GM21723 (cell line): ENCODE measurements at regions not wholly inside any gene's neighbourhood (a gene's known extent, or its start where the extent isn't known, plus 50 kb on each side); places are given as distances from the start of the nearest gene placed in this dataset.
"Not testable (repeated sequence)": the region's sequence is repeated elsewhere in the genome, so short reads cannot be mapped to it uniquely, and the experiment has no call there.

Experiments
- ATAC-seq: cut with Tn5 transposase; IDR thresholded peaks from one replicate; pipeline ENCODE4 v1.9.1; 2021; ENCODE audit warnings: mild to moderate bottlenecking, moderate library complexity; ENCODE audit not compliant: unreplicated experiment

DNA sequence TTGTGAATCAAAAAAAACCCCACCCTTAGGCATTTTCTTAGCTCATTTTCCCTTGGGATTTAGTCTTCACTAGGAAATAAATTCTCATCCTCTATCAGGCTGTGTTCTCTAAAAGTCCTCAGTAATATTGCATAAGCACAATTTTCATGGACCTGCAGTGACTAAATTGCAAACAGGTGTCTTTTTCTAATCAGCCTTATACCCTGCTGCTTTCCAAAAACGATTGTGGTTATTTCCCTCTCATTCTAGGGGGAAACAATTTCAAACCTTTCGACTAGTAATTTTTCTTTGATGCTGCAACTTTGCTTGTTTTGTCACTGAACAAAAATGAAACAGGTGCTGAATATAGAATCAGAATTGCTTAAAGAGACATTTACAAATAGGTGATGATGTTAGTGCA lies 549.9 kb downstream of the PDHA2 start:
- ATAC-seq, result no peak

DNA sequence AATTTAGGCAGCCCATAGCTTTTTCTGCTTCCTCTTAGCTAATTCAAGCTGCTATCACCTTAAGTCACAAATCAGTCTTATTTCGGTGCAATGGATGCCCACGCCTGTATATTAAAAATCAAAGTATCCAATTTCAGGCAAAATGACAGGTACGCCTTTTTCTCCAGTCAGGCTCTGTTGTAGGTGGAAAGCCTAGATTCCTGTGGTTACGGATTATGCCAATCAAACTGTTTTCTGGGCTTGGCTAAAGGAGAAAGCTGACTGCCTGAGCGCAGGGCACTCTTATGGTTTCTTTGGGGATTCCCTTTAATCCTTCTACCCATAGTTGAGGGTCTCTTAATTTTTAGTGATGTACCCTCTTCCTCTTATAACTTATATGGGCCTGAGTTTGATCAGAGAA lies 550.5 kb downstream of the PDHA2 start:
- no peak for ATAC-seq

DNA sequence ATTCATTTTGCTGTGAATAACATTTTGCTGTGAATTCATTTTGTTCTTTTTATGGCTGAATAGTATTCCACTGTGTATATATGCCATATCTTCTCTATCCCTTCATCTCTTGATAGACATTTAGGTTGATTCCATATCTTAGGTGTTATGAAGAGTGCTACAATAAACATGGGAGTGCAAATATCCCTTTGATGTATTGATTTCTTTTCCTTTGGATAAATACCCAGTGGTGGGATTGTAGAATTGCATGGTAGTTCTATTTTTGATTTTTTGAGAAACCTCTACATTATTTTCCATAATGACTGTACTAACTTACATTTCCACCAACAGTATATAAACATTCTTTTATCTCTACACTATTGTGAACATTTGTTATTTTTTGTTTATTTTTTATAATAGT lies 555.9 kb downstream of the PDHA2 start:
- no peak for ATAC-seq

DNA sequence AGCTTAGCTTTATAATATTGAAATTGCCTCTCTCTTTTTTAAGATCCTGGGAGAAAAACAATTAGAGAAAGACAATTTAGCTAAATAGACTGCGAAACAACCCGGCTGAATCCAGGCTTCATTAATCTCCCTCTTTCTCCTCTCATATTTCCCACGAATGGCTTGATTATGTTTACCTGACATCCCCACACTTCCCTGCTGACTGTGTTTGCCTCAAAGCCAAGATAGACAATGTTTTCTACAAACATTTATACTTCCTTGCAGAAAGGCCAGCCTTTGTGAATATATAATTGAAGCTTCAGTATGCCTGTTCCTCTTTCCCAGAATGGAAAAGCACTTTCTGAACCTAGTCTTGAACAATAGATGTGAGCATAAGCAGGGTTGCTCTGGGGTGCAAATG lies 566.8 kb downstream of the PDHA2 start:
- ATAC-seq, result no peak

DNA sequence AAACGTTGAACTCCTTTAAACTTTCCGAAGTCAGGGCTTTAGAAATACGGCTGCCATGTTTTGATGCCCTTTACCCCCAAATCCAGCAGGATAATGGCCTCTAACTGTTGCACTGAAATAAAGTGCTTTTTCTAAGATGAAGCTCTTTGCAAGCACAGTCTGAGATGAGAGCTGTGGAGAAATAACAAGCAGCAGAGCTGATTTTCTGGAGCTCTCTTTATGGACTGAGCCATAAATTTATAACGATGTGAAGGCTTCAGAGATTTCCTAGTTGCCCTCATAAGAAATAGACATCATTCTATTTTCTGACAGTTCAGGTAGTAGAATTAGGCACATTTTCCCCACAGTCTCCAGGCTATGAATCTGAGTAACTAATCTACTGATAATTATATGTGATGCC lies 567.3 kb downstream of the PDHA2 start:
- ATAC-seq, result no peak

DNA sequence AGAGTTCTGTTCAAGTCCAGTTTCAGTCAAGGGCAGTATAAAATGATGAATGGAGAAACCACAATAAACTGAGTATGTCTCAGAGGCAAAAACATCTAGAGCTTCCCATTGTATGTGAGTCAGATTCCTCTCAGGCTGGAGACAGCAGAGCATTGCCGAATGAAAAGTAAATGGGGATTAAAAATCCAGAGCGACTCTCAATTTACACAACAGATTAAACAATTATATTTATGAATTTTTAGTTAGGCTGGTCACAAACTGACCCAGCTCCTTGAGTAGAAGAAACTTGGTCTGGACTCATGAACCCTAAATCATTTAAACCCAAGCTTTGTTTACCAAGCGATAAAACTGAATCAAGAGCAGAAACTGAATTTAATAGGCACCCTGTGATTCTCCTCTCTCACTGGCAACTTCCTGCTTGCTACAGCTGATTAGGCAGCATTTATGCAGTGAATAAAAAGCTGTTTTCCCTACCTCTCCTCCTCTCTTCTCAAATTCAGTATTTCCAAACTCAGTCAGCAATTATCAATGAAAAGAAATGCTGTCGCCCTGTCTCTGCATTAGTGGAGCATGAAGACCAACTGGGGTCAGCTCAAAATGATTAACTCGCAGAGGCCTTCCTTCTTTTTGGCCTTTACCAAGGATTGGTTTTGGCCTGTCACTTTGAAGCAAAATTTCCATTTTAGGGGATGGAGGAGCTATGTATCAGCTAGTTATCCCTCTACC lies 568.0 kb downstream of the PDHA2 start:
- no peak for ATAC-seq

DNA sequence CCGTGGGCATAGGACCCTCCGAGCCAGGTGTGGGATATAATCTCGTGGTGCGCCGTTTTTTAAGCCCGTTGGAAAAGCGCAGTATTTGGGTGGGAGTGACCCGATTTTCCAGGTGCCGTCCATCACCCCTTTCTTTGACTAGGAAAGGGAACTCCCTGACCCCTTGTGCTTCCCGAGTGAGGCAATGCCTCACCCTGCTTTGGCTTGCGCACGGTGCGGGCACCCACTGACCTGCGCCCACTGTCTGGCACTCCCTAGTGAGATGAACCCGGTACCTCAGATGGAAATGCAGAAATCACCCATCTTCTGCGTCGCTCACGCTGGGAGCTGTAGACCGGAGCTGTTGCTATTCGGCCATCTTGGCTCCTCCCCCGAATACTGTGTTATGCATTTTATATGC lies 575.0 kb downstream of the PDHA2 start:
- ATAC-seq, result not testable (repeated sequence)

DNA sequence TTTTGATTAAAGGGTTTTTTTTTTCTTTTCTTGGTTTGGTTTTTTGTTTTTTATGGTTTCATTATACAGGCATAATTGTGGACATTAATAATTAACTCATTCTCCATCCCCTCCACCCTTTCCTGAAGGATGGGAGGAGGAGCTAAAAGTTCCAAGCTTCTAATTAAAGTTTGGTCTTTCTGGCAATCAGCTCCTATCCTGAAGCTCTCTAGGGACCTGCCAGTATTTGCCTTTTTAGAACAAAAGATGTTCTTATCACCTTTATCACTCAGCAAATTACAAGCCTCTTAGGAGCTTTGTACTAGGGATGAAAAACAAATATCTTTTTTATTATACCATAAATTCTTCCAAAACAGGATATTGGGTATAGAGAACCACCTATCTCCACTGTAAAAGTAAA lies 589.8 kb downstream of the PDHA2 start:
- ATAC-seq, result no peak

DNA sequence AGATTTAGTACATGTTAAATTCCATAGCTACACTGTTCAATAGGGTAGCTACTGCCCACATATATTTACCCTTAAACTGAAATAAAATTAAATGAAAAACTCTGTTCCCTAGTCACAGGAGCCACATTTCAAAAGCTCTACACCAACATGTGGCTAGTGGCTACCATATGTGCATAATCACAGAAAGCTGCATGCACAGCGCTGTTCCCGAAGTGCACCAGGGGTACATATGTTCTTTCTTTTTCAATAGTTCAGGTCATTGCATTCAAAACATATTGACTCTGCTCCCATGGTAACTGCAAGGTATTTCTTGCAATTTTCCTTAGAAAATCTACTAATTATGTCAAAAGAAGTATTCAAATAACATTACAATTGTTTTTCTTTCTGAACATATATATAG lies 591.2 kb downstream of the PDHA2 start:
- no peak for ATAC-seq

DNA sequence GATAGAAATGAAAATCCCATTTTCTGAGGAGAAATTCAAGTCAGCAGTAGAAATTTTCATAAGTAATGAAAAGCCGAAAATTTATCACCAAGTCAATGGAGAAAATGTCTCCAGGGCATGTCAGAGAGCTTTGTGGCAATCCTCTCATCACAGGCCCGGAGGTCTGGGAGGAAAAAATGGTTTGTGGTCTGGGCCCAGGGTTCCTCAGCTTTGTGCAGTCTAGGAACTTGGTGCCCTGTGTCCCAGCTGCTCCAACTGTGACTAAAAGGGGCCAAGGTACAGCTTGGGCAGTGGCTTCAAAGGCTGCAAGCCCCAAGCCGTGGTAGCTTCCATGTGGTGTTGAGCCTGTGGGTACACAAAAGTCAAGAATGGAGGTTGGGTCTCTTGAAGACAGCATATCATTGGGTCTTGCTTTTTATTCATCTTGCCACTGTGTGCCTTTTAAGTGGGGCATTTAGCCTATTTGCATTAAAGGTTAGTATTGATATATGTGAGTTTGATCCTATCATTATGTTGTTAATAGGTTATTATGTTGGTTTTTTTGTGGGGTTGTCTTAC lies 608.5 kb downstream of the PDHA2 start:
- ATAC-seq, result no peak

DNA sequence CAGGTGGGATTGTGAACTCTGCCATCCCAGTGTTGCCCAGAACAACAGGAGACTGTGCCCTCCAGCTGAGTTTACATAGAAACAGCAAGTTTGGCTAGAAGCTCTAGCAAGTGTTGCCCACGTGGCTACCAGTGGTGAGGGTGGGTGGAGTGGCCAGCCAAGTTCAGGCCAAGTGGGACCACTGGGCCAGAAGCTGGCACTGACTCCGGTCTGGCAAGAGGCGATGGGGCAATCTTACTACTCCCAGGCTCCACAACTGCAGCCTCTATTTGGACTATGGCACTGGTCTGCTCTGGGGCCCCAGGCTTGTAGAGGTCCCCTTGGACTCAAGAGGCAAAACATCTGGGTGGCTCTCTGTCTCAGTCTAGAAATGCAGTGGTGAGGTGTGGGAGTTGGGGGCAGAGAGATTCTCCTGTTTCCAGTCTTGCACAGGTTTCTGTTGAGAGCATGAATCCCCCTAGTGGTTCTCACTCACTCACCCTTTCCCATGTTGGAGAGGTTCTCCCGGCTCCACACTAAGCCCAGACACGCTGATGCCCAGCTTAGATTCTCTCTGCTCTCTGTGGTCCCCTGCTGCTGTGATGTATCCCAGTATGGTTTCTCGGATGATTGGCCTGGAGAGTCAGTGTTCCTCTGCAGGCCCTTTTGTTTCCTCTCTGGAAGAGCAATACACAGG lies 615.3 kb downstream of the PDHA2 start:
- ATAC-seq, result no peak

DNA sequence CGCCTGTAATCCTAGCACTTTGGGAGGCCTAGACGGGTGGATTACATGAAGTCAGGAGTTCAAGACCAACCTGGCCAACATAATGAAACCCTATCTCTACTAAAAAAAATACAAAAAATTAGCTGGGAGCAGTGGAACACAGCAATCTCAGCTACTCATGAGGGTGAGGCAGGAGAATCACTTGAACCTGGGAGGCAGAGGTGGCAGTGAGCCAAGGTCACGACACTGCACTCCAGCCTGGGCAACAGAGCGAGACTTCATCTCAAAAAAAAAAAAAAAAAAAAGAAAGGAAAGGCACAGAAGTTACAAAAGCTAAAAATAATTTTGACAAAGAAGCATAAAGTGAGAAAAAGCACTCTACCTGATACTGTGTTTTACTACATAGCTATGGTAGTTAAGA lies 618.1 kb downstream of the PDHA2 start:
- not testable (repeated sequence) for ATAC-seq

DNA sequence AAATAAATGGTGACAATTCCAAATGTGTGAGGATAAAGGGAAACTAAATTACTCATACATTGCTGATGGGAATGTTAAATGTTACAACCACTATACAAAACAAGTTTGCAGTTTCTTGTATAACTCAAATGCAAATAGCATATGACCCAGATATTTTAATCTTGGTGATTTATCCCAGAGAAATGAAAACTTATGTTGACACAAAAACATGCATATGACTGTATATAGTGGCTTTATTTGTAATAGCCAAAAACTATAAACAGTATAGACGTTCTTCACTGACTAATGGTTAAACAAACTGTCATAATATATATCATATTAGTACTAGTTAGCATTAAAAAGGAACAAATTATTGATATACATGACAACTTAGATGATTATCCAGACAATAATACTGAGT lies 619.2 kb downstream of the PDHA2 start:
- no peak for ATAC-seq

DNA sequence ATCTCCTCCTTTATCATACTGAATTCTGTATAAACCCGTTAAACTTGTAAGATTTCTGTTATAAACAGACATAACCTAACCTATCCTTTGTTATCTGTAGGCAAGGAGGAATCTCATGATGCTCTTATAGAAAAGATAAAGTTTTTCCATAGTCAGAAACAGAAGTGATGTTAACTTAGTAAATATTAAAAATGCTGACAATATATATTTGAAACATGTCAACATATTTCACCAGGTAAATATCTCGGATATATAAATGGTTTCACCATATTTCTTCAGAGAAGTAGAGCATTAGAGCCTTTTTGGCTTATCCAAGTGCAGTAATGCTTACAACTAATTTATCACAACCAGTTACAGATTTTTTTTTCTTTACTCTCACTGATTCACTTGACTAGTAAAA lies 625.9 kb downstream of the PDHA2 start:
- ATAC-seq, result no peak

DNA sequence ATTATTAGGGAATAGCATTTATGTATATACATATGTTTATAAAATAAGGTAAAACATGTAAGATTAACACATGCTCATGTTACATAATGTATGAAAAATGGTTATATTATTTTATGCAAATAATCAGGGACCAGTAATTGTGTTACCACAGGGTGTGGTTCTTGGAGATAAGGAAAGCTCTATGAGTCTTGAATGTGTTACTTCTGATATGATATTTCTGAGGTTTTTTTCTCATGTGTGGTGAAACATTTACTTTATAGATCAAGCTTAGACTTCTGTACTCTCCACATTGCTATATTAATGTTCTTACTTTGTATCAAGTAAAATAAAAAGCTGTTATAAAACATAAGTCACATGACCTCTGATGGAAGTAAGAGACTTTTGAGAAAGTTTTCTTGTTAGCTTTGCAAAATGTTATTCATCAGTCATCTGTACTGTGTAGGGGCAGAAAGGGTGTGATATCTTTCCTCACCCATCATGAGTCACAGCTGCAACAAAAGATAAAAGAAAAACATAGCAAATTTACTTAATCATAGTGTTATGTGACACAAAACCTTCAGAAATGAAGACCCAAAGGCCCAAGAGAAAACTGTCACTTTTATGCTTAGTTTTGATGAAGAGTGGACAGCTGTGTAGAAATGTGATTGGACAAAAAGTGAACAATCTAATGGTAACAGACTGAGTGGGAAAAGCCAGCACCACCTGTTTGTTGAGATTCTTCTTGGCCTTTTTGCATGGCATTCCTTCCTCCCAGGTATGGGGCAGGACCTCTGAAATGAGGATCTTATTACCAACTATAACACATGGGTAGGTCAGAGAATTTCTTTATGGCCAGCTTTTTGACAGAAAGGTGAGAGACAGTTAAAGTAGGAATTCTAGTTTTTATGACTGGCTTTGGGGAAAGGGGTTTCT lies 632.3 kb downstream of the PDHA2 start:
- no peak for ATAC-seq

DNA sequence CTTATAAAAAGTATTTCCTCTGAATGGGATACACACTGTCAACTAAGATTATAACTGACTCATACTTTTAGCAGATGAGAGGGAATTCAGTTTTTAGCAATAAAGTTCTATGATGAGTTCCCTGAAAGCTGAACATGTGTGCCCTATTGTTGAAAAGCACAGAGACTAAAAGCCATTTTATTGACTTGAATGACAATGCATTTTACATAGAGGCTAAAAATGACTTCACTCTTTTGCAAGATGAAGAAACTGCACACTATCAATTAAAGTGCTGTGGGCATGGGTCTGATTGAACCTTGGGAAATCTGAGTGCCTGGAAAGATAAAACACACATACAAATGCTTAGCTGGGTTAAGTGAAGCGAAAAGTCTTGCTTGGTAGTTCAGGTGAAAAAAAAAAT lies 633.4 kb downstream of the PDHA2 start:
- no peak for ATAC-seq

DNA sequence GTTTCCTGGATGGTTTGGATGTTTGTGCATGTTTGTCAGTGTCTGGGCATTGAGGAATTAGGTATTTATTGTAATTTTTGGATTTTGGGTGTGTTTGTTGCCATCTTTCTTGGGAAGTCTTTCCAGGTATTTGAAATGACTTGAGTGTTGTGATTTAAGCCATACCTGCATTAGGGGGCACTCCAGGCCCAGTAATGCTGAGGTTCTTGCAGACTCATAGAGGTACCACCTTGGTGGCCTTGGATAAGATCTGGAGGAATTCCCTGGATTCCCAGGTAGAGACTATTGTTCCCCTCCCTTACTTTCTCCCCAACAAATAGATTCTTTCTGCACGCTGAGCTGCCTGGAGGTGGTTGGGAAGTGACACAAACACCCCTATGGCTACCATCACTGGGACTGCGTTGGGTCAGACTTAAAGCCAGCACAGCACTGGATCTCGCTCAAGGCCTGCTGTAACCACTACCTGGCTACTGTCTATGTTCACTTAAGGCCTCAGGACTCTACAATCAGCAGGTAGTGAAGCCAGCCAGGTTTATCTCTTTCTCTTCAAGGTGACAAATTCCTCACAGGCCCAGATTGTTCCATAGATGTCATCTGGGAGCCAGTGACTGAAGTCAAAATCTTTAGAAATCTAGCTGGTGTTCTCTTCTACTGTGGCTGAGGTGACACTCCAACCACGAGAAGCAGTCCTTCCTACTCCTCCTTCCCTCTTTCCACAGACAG lies 643.6 kb downstream of the PDHA2 start:
- ATAC-seq, result no peak

DNA sequence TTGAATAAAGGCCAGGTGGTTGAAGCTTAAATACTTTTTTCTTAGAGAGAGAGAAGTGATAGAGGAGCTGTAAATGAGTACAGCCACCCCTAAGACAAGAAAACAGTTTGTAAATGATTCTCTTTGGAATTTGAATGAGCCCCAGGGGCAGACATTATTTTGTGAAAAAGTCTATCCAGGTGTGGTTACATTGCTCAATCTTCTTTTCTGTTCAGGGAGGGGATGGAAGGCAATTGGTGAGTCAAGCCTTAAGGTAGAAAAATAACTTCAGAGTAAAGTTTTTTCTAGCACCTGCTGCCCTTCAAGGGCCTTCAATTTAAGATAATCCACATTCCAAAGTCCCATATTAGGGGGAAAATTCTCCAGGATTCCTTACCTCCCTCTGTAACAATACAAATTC lies 646.7 kb downstream of the PDHA2 start:
- no peak for ATAC-seq

DNA sequence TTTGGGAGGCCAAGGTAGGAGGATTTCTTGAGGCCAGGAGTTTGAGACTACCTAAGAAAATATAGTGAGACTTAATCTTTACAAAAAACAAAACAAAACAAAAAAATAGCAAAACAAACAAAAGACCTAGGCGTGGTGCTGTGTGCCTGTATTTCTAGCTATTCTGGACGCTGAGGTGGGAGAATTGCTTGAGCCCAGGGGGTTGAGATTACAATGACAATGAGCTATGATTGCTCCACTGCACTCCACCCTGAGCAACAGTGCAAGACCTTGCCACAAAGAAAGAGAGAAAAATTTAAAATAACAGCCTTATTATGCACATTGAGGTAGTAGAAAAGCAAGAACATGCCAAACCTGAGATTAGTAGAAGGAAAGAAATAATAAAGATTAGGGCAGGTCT lies 657.7 kb downstream of the PDHA2 start:
- no peak for ATAC-seq

DNA sequence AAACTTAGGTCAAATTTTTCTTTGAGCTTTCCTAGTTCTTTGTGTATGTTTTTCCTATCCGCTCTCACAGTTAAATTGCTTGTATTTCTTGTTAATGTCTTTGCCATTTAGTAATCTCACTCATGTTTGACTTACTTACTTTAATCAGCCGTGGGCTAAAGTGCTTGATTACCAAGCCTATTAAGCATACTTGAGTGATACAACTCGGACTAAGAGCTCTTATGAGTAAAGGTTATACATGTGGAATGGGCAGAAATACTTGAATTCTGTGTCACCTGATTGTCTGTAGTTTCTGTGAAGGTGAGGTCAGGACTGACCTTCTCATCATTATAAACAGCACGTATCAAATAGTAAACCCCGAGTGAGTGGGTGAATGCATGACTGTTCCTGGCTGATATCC lies 664.5 kb downstream of the PDHA2 start:
- ATAC-seq, result no peak
